SK-N-SH treated with all-trans-retinoic acid at 6 μM for 48 hours (cell line): ENCODE measurements at regions not wholly inside any gene's neighbourhood (a gene's known extent, or its start where the extent isn't known, plus 50 kb on each side); places are given as distances from the start of the nearest gene placed in this dataset.

Source experiments
- ATAC-seq: fragments of 200-7000 bp; cut with Tn5 transposase; 3 replicates; pipeline ENCODE4 v1.9.1; 2020; ENCODE audit warnings: mild to moderate bottlenecking, moderate library complexity
- ARNTL ChIP-seq: fragments of 450-650 bp; formaldehyde crosslinking; IDR thresholded peaks from 2 replicates; pipeline ENCODE4 v1.5.0; 2020; ENCODE audit warnings: low read depth, mild to moderate bottlenecking, moderate library complexity, borderline replicate concordance
- BACH2 ChIP-seq: fragments of 250-450 bp; sonication (Bioruptor Pico); IDR thresholded peaks from 2 replicates; pipeline ENCODE4 v1.9.0; 2021; ENCODE audit warnings: mild to moderate bottlenecking, borderline replicate concordance
- CREB5 ChIP-seq: fragments of 250-450 bp; sonication (Bioruptor Pico); IDR thresholded peaks from 2 replicates; pipeline ENCODE4 v1.5.1; 2020; ENCODE audit warnings: low read depth, mild to moderate bottlenecking, moderate library complexity
- CSRNP3 ChIP-seq: fragments of 250-450 bp; sonication (Bioruptor Pico); IDR thresholded peaks from 2 replicates; pipeline ENCODE4 v1.5.1; 2021; ENCODE audit warnings: mild to moderate bottlenecking, moderate library complexity
- ESRRG ChIP-seq: fragments of 250-450 bp; sonication (Bioruptor Pico); IDR thresholded peaks from 2 replicates; pipeline ENCODE4 v1.6.1; 2021; ENCODE audit warnings: mild to moderate bottlenecking
- GLIS3 ChIP-seq: fragments of 250-450 bp; sonication (Bioruptor Pico); IDR thresholded peaks from 2 replicates; pipeline ENCODE4 v1.5.0; 2020; ENCODE audit warnings: mild to moderate bottlenecking, moderate library complexity
- OSR1 ChIP-seq: fragments of 250-450 bp; sonication (Bioruptor Pico); IDR thresholded peaks from 2 replicates; pipeline ENCODE4 v1.8.0; 2022; ENCODE audit warnings: moderate library complexity, mild to moderate bottlenecking, inconsistent platforms
- PATZ1 ChIP-seq: fragments of 250-450 bp; sonication (Bioruptor Pico); IDR thresholded peaks from 2 replicates; pipeline ENCODE4 v1.8.0; 2020; ENCODE audit warnings: mild to moderate bottlenecking, moderate library complexity, borderline replicate concordance
- POU6F1 ChIP-seq: fragments of 250-450 bp; sonication (Bioruptor Pico); IDR thresholded peaks from 2 replicates; pipeline ENCODE4 v1.8.0; 2021; ENCODE audit warnings: low read depth, mild to moderate bottlenecking, moderate library complexity, borderline replicate concordance
- PPARA ChIP-seq: fragments of 250-450 bp; sonication (Bioruptor Pico); IDR thresholded peaks from 2 replicates; pipeline ENCODE4 v1.5.0; 2020; ENCODE audit warnings: mild to moderate bottlenecking, borderline replicate concordance
- RARB ChIP-seq: fragments of 250-450 bp; sonication (Bioruptor Pico); IDR thresholded peaks from 2 replicates; pipeline ENCODE4 v1.8.0; 2021; ENCODE audit warnings: mild to moderate bottlenecking, moderate library complexity
- SNAI2 ChIP-seq: fragments of 250-450 bp; sonication (Bioruptor Pico); IDR thresholded peaks from 2 replicates; pipeline ENCODE4 v1.5.0; 2020; ENCODE audit warnings: mild to moderate bottlenecking, moderate library complexity
- TCF4 ChIP-seq: fragments of 250-450 bp; sonication (Bioruptor Pico); IDR thresholded peaks from 2 replicates; pipeline ENCODE4 v1.8.0; 2021; ENCODE audit warnings: mild to moderate bottlenecking, moderate library complexity, borderline replicate concordance
- TSHZ2 ChIP-seq: fragments of 250-450 bp; sonication (Bioruptor Pico); IDR thresholded peaks from 2 replicates; pipeline ENCODE4 v1.5.0; 2020; ENCODE audit warnings: mild to moderate bottlenecking, moderate library complexity
- ZC3H10 ChIP-seq: fragments of 250-450 bp; sonication (Bioruptor Pico); IDR thresholded peaks from 2 replicates; pipeline ENCODE4 v1.5.1; 2021; ENCODE audit warnings: mild to moderate bottlenecking, moderate library complexity
- ZFP3 ChIP-seq: fragments of 250-450 bp; sonication (Bioruptor Pico); IDR thresholded peaks from 2 replicates; pipeline ENCODE4 v1.5.0; 2020; ENCODE audit warnings: mild to moderate bottlenecking, moderate library complexity
- ZFP30 ChIP-seq: fragments of 450-650 bp; formaldehyde crosslinking; IDR thresholded peaks from 2 replicates; pipeline ENCODE4 v1.5.0; 2022; ENCODE audit warnings: mild to moderate bottlenecking, moderate library complexity
- ZNF565 ChIP-seq: fragments of 450-650 bp; formaldehyde crosslinking; conservative IDR thresholded peaks from 2 replicates; pipeline ENCODE4 v1.5.0; 2020; ENCODE audit warnings: low read depth, mild to moderate bottlenecking, moderate library complexity
- ZNF70 ChIP-seq: fragments of 450-650 bp; formaldehyde crosslinking; IDR thresholded peaks from 2 replicates; pipeline ENCODE4 v1.5.0; 2020; ENCODE audit warnings: mild to moderate bottlenecking, moderate library complexity
- ZNF8 ChIP-seq: fragments of 450-650 bp; formaldehyde crosslinking; IDR thresholded peaks from 2 replicates; pipeline ENCODE4 v1.5.0; 2020; ENCODE audit warnings: mild to moderate bottlenecking, moderate library complexity

GRCh38 chr3:74470313-74470712 lies 144.1 kb downstream of the CNTN3 start:
- no peak for TF ChIP-seq ZC3H10
- no peak for TF ChIP-seq RARB
- no peak for TF ChIP-seq CSRNP3 (CRISPR knock-in tag)
- no peak for TF ChIP-seq ESRRG
- no peak for TF ChIP-seq POU6F1 (CRISPR knock-in tag)
- no peak for TF ChIP-seq TCF4 (CRISPR knock-in tag)
- TF ChIP-seq CREB5 (CRISPR knock-in tag), result no peak
- no peak for TF ChIP-seq OSR1
- TF ChIP-seq SNAI2, result no peak
- no peak for TF ChIP-seq ARNTL
- TF ChIP-seq ZNF8, result no peak
- no peak for TF ChIP-seq GLIS3 (CRISPR knock-in tag)
- no peak for TF ChIP-seq TSHZ2 (CRISPR knock-in tag)
- TF ChIP-seq PATZ1 (CRISPR knock-in tag), result no peak
- TF ChIP-seq ZNF70 (CRISPR knock-in tag), result no peak
- TF ChIP-seq PPARA (CRISPR knock-in tag), result no peak
- TF ChIP-seq ZFP30 (CRISPR knock-in tag), result no peak
- no peak for TF ChIP-seq ZFP3
- no peak for ATAC-seq

- ATAC-seq, result no peak
Measured at GRCh38 chr3:74469713-74470112, 144.7 kb downstream of the CNTN3 start.

GRCh38 chr3:74469151-74469550 lies 145.3 kb downstream of the CNTN3 start:
- ATAC-seq, result no peak
- TF ChIP-seq ZNF565 (no peak), ZC3H10 (no peak), ARNTL (no peak)

More at GRCh38 chr3:74469713-74470112, 144.7 kb downstream of the CNTN3 start:
- no peak for TF ChIP-seq ZFP30 (CRISPR knock-in tag)
- no peak for TF ChIP-seq CREB5 (CRISPR knock-in tag)
- no peak for TF ChIP-seq BACH2
